Body of pancreas (tissue), 4 donors: ENCODE measurements at regions not wholly inside any gene's neighbourhood (a gene's known extent, or its start where the extent isn't known, plus 50 kb on each side); places are given as distances from the start of the nearest gene placed in this dataset.

Experiments
- CTCF ChIP-seq, 7 experiments: fragments of 450-650 bp in 4 of 7; fragments of 200-600 bp in 3 of 7; sonication (generic) in 3 of 7; IDR thresholded peaks; one replicate each; pipeline ENCODE4 v1.5.1; 2016 to 2019; ENCODE audit warnings: antibody characterized with exemption in 7 of 7
- POLR2A ChIP-seq, 3 donors: fragments of 450-650 bp; IDR thresholded peaks; one replicate each; pipeline ENCODE4 v1.6.1; 2016; ENCODE audit warnings: antibody characterized with exemption in 3 of 3, mild to moderate bottlenecking in 2 of 3

- TF ChIP-seq CTCF (IDR thresholded peaks at IDR 0.05) = no peak
- TF ChIP-seq POLR2A (IDR thresholded peaks at IDR 0.05) = no peak
Measured at GRCh38 chr11:24421766-24422165, 75.1 kb upstream of the LUZP2 start.
